B cell (primary cell): ENCODE measurements at regions not wholly inside any gene's neighbourhood (a gene's known extent, or its start where the extent isn't known, plus 50 kb on each side); places are given as distances from the start of the nearest gene placed in this dataset.
A peak's percentile ranks its signal among the peaks of the same experiment; 100 is the strongest.

Source experiments
- ATAC-seq: fragments of 200-7000 bp; cut with Tn5 transposase; one replicate; pipeline ENCODE4 v1.10.0; 2021; ENCODE audit warnings: low read depth, mild to moderate bottlenecking, moderate number of reproducible peaks, moderate library complexity
- CTCF ChIA-PET: fragments of 350-600 bp; sonication (Branson Sonifier 250); formaldehyde crosslinking; loops from one replicate; lab custom pipeline; 2021; ENCODE audit warnings: antibody characterized with exemption, inconsistent platforms; lab: Charles Lee
- POLR2A ChIA-PET: fragments of 350-600 bp; sonication (Branson Sonifier 250); formaldehyde crosslinking; loops from one replicate; lab custom pipeline; 2021; ENCODE audit warnings: antibody characterized with exemption; lab: Charles Lee
- DNase-seq: peaks from one replicate; pipeline ENCODE4 v3.0.0; 2013
- H2AFZ ChIP-seq: 2 replicates; pipeline ENCODE4 v1.6.1; 2012; ENCODE audit warnings: mild to moderate bottlenecking, low read depth, low read length; ENCODE audit not compliant: insufficient read depth, poor library complexity, severe bottlenecking
- H3K27ac ChIP-seq, 2 donors: 1 replicate in 1 of 2; 2 replicates in 1 of 2; pipeline ENCODE4 v1.5.1; 2012 to 2013; ENCODE audit warnings: low read length in 2 of 2, mild to moderate bottlenecking in 2 of 2, moderate library complexity in 1 of 2
- H3K27me3 ChIP-seq, 4 experiments: fragments of 200-600 bp in 1 of 4; sonication (generic) in 1 of 4; replicated peaks in 1 of 4; 1 replicate in 2 of 4; 2 replicates in 2 of 4; pipeline versions ENCODE4 v1.6.1 to v1.7.0; 2013 to 2016; ENCODE audit warnings: low read length in 3 of 4, mild to moderate bottlenecking in 2 of 4, mixed read lengths in 1 of 4, moderate library complexity in 1 of 4; ENCODE audit not compliant: insufficient read depth in 4 of 4, control insufficient read depth in 3 of 4; ENCODE audit errors: control extremely low read depth in 1 of 4
- H3K36me3 ChIP-seq, 2 experiments: replicated peaks in 1 of 2; 1 replicate in 1 of 2; 2 replicates in 1 of 2; pipeline versions ENCODE4 v1.6.1 to v1.7.1; 2013; ENCODE audit warnings: low read length in 1 of 2; ENCODE audit not compliant: insufficient read depth in 2 of 2, control insufficient read depth in 1 of 2; ENCODE audit errors: control extremely low read depth in 1 of 2, extremely low read depth in 1 of 2
- H3K4me1 ChIP-seq, 2 donors: fragments of 200-600 bp in 1 of 2; sonication (generic) in 1 of 2; 1 replicate in 1 of 2; 2 replicates in 1 of 2; pipeline versions ENCODE4 v1.5.1 to v1.6.1; 2013 to 2017; ENCODE audit warnings: low read length in 2 of 2; ENCODE audit not compliant: control insufficient read depth in 2 of 2, insufficient read depth in 2 of 2
- H3K4me2 ChIP-seq: replicated peaks from 2 replicates; pipeline ENCODE3; 2012; ENCODE audit warnings: mild to moderate bottlenecking, low read depth, low read length; ENCODE audit not compliant: poor library complexity, severe bottlenecking
- H3K4me3 ChIP-seq, 5 experiments: fragments of 200-600 bp in 1 of 5; sonication (generic) in 1 of 5; 1 replicate in 3 of 5; 2 replicates in 2 of 5; pipeline versions ENCODE4 v1.5.1 to v1.7.0; 2011 to 2016; ENCODE audit warnings: low read length in 4 of 5, mild to moderate bottlenecking in 4 of 5, low read depth in 2 of 5, control low read depth in 1 of 5, moderate library complexity in 1 of 5; ENCODE audit not compliant: insufficient read depth in 1 of 5; ENCODE audit errors: control extremely low read depth in 1 of 5, extremely low read depth in 1 of 5
- H3K79me2 ChIP-seq: fragments of 200-600 bp; sonication (generic); one replicate; pipeline ENCODE4 v1.6.0; 2016; ENCODE audit warnings: low read length; ENCODE audit not compliant: control insufficient read depth, insufficient read depth
- H3K9ac ChIP-seq: fragments of 200-600 bp; sonication (generic); 2 replicates; pipeline ENCODE4 v1.6.1; 2017; ENCODE audit warnings: mild to moderate bottlenecking, low read length, moderate library complexity
- H3K9me3 ChIP-seq, 3 donors: one replicate each; pipeline versions ENCODE4 v1.6.1 to v1.7.1; 2013; ENCODE audit warnings: low read length in 2 of 3; ENCODE audit not compliant: control insufficient read depth in 2 of 3, insufficient read depth in 1 of 3; ENCODE audit errors: control extremely low read depth in 1 of 3
- H4K20me1 ChIP-seq: 2 replicates; pipeline ENCODE4 v1.6.0; 2012; ENCODE audit warnings: mild to moderate bottlenecking, low read length; ENCODE audit not compliant: insufficient read depth, control insufficient read depth, poor library complexity, severe bottlenecking
- H3K27ac Mint-ChIP-seq: one replicate; pipeline ENCODE4 v1.8.0; 2021; ENCODE audit warnings: mixed read lengths
- H3K27me3 Mint-ChIP-seq: one replicate; pipeline ENCODE4 v1.8.0; 2021; ENCODE audit warnings: mixed read lengths
- H3K4me1 Mint-ChIP-seq: one replicate; pipeline ENCODE4 v1.8.0; 2021; ENCODE audit warnings: mixed read lengths
- H3K4me3 Mint-ChIP-seq: one replicate; pipeline ENCODE4 v1.8.0; 2021; ENCODE audit warnings: mixed read lengths
- H3K9me3 Mint-ChIP-seq: one replicate; pipeline ENCODE4 v1.8.0; 2022; ENCODE audit warnings: mixed read lengths; ENCODE audit not compliant: insufficient read depth
- CTCF ChIP-seq: fragments of 200-600 bp; IDR thresholded peaks from one replicate; pipeline ENCODE4 v1.8.0; 2022; ENCODE audit warnings: antibody characterized with exemption, mild to moderate bottlenecking
- EZH2 ChIP-seq: IDR thresholded peaks from 2 replicates; pipeline ENCODE4 v1.6.1; 2012; ENCODE audit warnings: borderline replicate concordance, low read depth, mild to moderate bottlenecking, moderate library complexity, low read length; ENCODE audit not compliant: insufficient read depth, poor library complexity, severe bottlenecking
- WGBS: methylation state at CpG from one replicate; pipeline ENCODE4 v1.1.5; 2013; ENCODE audit warnings: missing lambda C conversion rate; ENCODE audit not compliant: insufficient coverage; 5-methylcytosine and 5-hydroxymethylcytosine counted together
- intact Hi-C: fragments of 100-400 bp; cut with micrococcal nuclease; formaldehyde crosslinking; loops from one replicate; pipeline ENCODE4 v1.10.0; 2022

- no peaks in the 10 kb centered on the region for H3K27me3 Mint-ChIP-seq
- DNase-seq (no peak), ATAC-seq (no peak)
- CTCF ChIA-PET, result no interaction called here
- Histone ChIP-seq H3K36me3 (no peaks in the 10 kb centered on the region), H3K4me1 (peaks cover 28 to 32% of the 10 kb centered on the region in 2 donors), H3K9ac (no peak overlapping the region), H4K20me1 (no peaks in the 10 kb centered on the region), H3K27ac (no peak overlapping the region), H2AFZ (no peak overlapping the region), H3K27me3 (no peaks in the 10 kb centered on the region), H3K4me3 (no peak overlapping the region), H3K79me2 (no peaks in the 10 kb centered on the region), H3K9me3 (peaks cover 0 to 6% (median 4%) of the 10 kb centered on the region in 3 donors), H3K4me2 (no peak overlapping the region)
- POLR2A ChIA-PET, result no interaction called here
- intact Hi-C loops, result no loop called here
- peaks cover 40% of the 10 kb centered on the region for H3K4me1 Mint-ChIP-seq
- TF ChIP-seq EZH2 (no peak), CTCF (no peak)
- no peak overlapping the region for H3K4me3 Mint-ChIP-seq
- H3K9me3 Mint-ChIP-seq, result peaks cover 5% of the 10 kb centered on the region
- no peak overlapping the region for H3K27ac Mint-ChIP-seq
- no CpG with 5 or more reads among the region's 1 CpG for WGBS
Measured at GRCh38 chr10:25687521-25687920, 246.5 kb upstream of the MYO3A start.

- peaks cover 48 to 52% of the 10 kb centered on the region in 2 donors for H3K4me1 ChIP-seq
- no peak overlapping the region for H3K4me3 ChIP-seq
- H3K4me2 ChIP-seq, result no peak overlapping the region
- no peak for ATAC-seq
- no peaks in the 10 kb centered on the region for H3K36me3 ChIP-seq
- POLR2A ChIA-PET, result no interaction called here
- no peak overlapping the region for H3K9ac ChIP-seq
- CTCF ChIA-PET, result no interaction called here
- H3K9me3 ChIP-seq, result peaks cover 0 to 9% (median 6%) of the 10 kb centered on the region in 3 donors
- H3K9me3 Mint-ChIP-seq, result peaks cover 5% of the 10 kb centered on the region
- H4K20me1 ChIP-seq, result no peaks in the 10 kb centered on the region
- H3K27me3 Mint-ChIP-seq, result no peaks in the 10 kb centered on the region
- no peaks in the 10 kb centered on the region for H3K27me3 ChIP-seq
- H3K79me2 ChIP-seq, result no peaks in the 10 kb centered on the region
- H2AFZ ChIP-seq, result no peak overlapping the region
- WGBS, result 94% methylated on average over 3 of the region's 3 CpGs
- intact Hi-C loops, result no loop called here
- no peak overlapping the region for H3K27ac ChIP-seq
- H3K4me3 Mint-ChIP-seq, result no peak overlapping the region
- peaks cover 58% of the 10 kb centered on the region for H3K4me1 Mint-ChIP-seq
- DNase-seq, result no peak
- peak overlapping the region; percentile 0 for H3K27ac Mint-ChIP-seq
- no peak for TF ChIP-seq EZH2
- no peak for TF ChIP-seq CTCF
Measured at GRCh38 chr10:25689346-25690100, 244.5 kb upstream of the MYO3A start.
